ENCODE measurements at regions not wholly inside any gene's neighbourhood (a gene's known extent, or its start where the extent isn't known, plus 50 kb on each side); places are given as distances from the start of the nearest gene placed in this dataset.

- no peak overlapping the region for H3K27ac ChIP-seq (ENCODE audit: low read length)
- H3K27me3 ChIP-seq (ENCODE audit: control insufficient read depth, insufficient read depth, low read length) = no peaks in the 10 kb centered on the region
- H3K9me3 ChIP-seq (ENCODE audit: control insufficient read depth, low read depth, low read length) = no peaks in the 10 kb centered on the region
- no peak overlapping the region for H3K9ac ChIP-seq (ENCODE audit: low read length)
- H3K36me3 ChIP-seq (ENCODE audit: control insufficient read depth, low read depth, low read length) = no peaks in the 10 kb centered on the region
- H3K4me3 ChIP-seq (ENCODE audit: low read length) = no peak overlapping the region
- peaks cover 19% of the 10 kb centered on the region for H3K4me1 ChIP-seq (ENCODE audit: control insufficient read depth, low read depth, low read length)
These were observed 328.6 kb upstream of the JARID2 start for GRCh38 chr6:14917109-14917910.

- no peak overlapping the region for H3K27ac ChIP-seq (ENCODE audit: low read length)
- no peak overlapping the region for H3K4me3 ChIP-seq (ENCODE audit: low read length)
These were observed 327.5 kb upstream of the JARID2 start for GRCh38 chr6:14918200-14918907.

GRCh38 chr6:14919038-14919670, 326.7 kb upstream of the JARID2 start:
- H3K9ac ChIP-seq (ENCODE audit: low read length) = no peak overlapping the region
- H3K9me3 ChIP-seq (ENCODE audit: control insufficient read depth, low read depth, low read length) = no peaks in the 10 kb centered on the region
- H3K4me3 ChIP-seq (ENCODE audit: low read length) = no peak overlapping the region
- H3K27ac ChIP-seq (ENCODE audit: low read length) = no peak overlapping the region
- H3K27me3 ChIP-seq (ENCODE audit: control insufficient read depth, insufficient read depth, low read length) = no peaks in the 10 kb centered on the region
- no peaks in the 10 kb centered on the region for H3K36me3 ChIP-seq (ENCODE audit: control insufficient read depth, low read depth, low read length)
- peaks cover 25% of the 10 kb centered on the region for H3K4me1 ChIP-seq (ENCODE audit: control insufficient read depth, low read depth, low read length)

More at GRCh38 chr6:14918200-14918907, 327.5 kb upstream of the JARID2 start:
- H3K36me3 ChIP-seq (ENCODE audit: control insufficient read depth, low read depth, low read length) = no peaks in the 10 kb centered on the region
- H3K27me3 ChIP-seq (ENCODE audit: control insufficient read depth, insufficient read depth, low read length) = no peaks in the 10 kb centered on the region
- H3K9ac ChIP-seq (ENCODE audit: low read length) = no peak overlapping the region
- H3K4me1 ChIP-seq (ENCODE audit: control insufficient read depth, low read depth, low read length) = peaks cover 26% of the 10 kb centered on the region
- no peaks in the 10 kb centered on the region for H3K9me3 ChIP-seq (ENCODE audit: control insufficient read depth, low read depth, low read length)

- no peak overlapping the region for H3K4me3 ChIP-seq (ENCODE audit: low read length)
- H3K27me3 ChIP-seq (ENCODE audit: control insufficient read depth, insufficient read depth, low read length) = no peaks in the 10 kb centered on the region
- H3K36me3 ChIP-seq (ENCODE audit: control insufficient read depth, low read depth, low read length) = no peaks in the 10 kb centered on the region
- peaks cover 34% of the 10 kb centered on the region for H3K4me1 ChIP-seq (ENCODE audit: control insufficient read depth, low read depth, low read length)
- no peaks in the 10 kb centered on the region for H3K9me3 ChIP-seq (ENCODE audit: control insufficient read depth, low read depth, low read length)
- no peak overlapping the region for H3K27ac ChIP-seq (ENCODE audit: low read length)
- H3K9ac ChIP-seq (ENCODE audit: low read length) = no peak overlapping the region
These were observed 325.6 kb upstream of the JARID2 start for GRCh38 chr6:14920276-14920675.

- H3K36me3 ChIP-seq (ENCODE audit: control insufficient read depth, low read depth, low read length) = no peaks in the 10 kb centered on the region
- H3K27me3 ChIP-seq (ENCODE audit: control insufficient read depth, insufficient read depth, low read length) = no peaks in the 10 kb centered on the region
- peaks cover 39% of the 10 kb centered on the region for H3K4me1 ChIP-seq (ENCODE audit: control insufficient read depth, low read depth, low read length)
- H3K27ac ChIP-seq (ENCODE audit: low read length) = no peak overlapping the region
- no peaks in the 10 kb centered on the region for H3K9me3 ChIP-seq (ENCODE audit: control insufficient read depth, low read depth, low read length)
- no peak overlapping the region for H3K4me3 ChIP-seq (ENCODE audit: low read length)
- no peak overlapping the region for H3K9ac ChIP-seq (ENCODE audit: low read length)
These were observed 324.7 kb upstream of the JARID2 start for GRCh38 chr6:14921170-14921569.

GRCh38 chr6:14921878-14922671, 323.8 kb upstream of the JARID2 start:
- Histone ChIP-seq H3K27me3 (ENCODE audit: control insufficient read depth, insufficient read depth, low read length) (no peaks in the 10 kb centered on the region), H3K4me3 (ENCODE audit: low read length) (no peak overlapping the region), H3K27ac (ENCODE audit: low read length) (no peak overlapping the region), H3K4me1 (ENCODE audit: control insufficient read depth, low read depth, low read length) (peaks cover 39% of the 10 kb centered on the region), H3K9me3 (ENCODE audit: control insufficient read depth, low read depth, low read length) (no peaks in the 10 kb centered on the region), H3K9ac (ENCODE audit: low read length) (no peak overlapping the region), H3K36me3 (ENCODE audit: control insufficient read depth, low read depth, low read length) (no peaks in the 10 kb centered on the region)

- Histone ChIP-seq H3K4me3 (ENCODE audit: low read length) (no peak overlapping the region), H3K27me3 (ENCODE audit: control insufficient read depth, insufficient read depth, low read length) (no peaks in the 10 kb centered on the region), H3K27ac (ENCODE audit: low read length) (no peak overlapping the region), H3K9me3 (ENCODE audit: control insufficient read depth, low read depth, low read length) (no peaks in the 10 kb centered on the region), H3K4me1 (ENCODE audit: control insufficient read depth, low read depth, low read length) (peaks cover 39% of the 10 kb centered on the region), H3K36me3 (ENCODE audit: control insufficient read depth, low read depth, low read length) (no peaks in the 10 kb centered on the region), H3K9ac (ENCODE audit: low read length) (no peak overlapping the region)
These were observed 323.0 kb upstream of the JARID2 start for GRCh38 chr6:14922706-14923460.

- Histone ChIP-seq H3K9ac (ENCODE audit: low read length) (no peak overlapping the region), H3K4me1 (ENCODE audit: control insufficient read depth, low read depth, low read length) (peaks cover 39% of the 10 kb centered on the region), H3K9me3 (ENCODE audit: control insufficient read depth, low read depth, low read length) (no peaks in the 10 kb centered on the region), H3K4me3 (ENCODE audit: low read length) (no peak overlapping the region), H3K27me3 (ENCODE audit: control insufficient read depth, insufficient read depth, low read length) (no peaks in the 10 kb centered on the region), H3K36me3 (ENCODE audit: control insufficient read depth, low read depth, low read length) (no peaks in the 10 kb centered on the region), H3K27ac (ENCODE audit: low read length) (no peak overlapping the region)
These were observed 321.5 kb upstream of the JARID2 start for GRCh38 chr6:14924126-14925024.

GRCh38 chr6:14925025-14925698, 320.7 kb upstream of the JARID2 start:
- H3K9me3 ChIP-seq (ENCODE audit: control insufficient read depth, low read depth, low read length) = no peaks in the 10 kb centered on the region
- peaks cover 39% of the 10 kb centered on the region for H3K4me1 ChIP-seq (ENCODE audit: control insufficient read depth, low read depth, low read length)
- no peak overlapping the region for H3K9ac ChIP-seq (ENCODE audit: low read length)
- no peak overlapping the region for H3K27ac ChIP-seq (ENCODE audit: low read length)
- H3K4me3 ChIP-seq (ENCODE audit: low read length) = no peak overlapping the region
- H3K36me3 ChIP-seq (ENCODE audit: control insufficient read depth, low read depth, low read length) = no peaks in the 10 kb centered on the region
- no peaks in the 10 kb centered on the region for H3K27me3 ChIP-seq (ENCODE audit: control insufficient read depth, insufficient read depth, low read length)

- H3K9me3 ChIP-seq (ENCODE audit: control insufficient read depth, low read depth, low read length) = no peaks in the 10 kb centered on the region
- no peaks in the 10 kb centered on the region for H3K27me3 ChIP-seq (ENCODE audit: control insufficient read depth, insufficient read depth, low read length)
- H3K9ac ChIP-seq (ENCODE audit: low read length) = no peak overlapping the region
- no peaks in the 10 kb centered on the region for H3K36me3 ChIP-seq (ENCODE audit: control insufficient read depth, low read depth, low read length)
- H3K27ac ChIP-seq (ENCODE audit: low read length) = no peak overlapping the region
- no peak overlapping the region for H3K4me3 ChIP-seq (ENCODE audit: low read length)
- H3K4me1 ChIP-seq (ENCODE audit: control insufficient read depth, low read depth, low read length) = peaks cover 39% of the 10 kb centered on the region
These were observed 320.2 kb upstream of the JARID2 start for GRCh38 chr6:14925699-14926026.

Data from iPS-18a (cell line).